GM15510 (cell line): ENCODE measurements at regions not wholly inside any gene's neighbourhood (a gene's known extent, or its start where the extent isn't known, plus 50 kb on each side); places are given as distances from the start of the nearest gene placed in this dataset.

Source experiments
- POLR2A ChIP-seq: IDR thresholded peaks from 3 replicates; pipeline ENCODE4 v1.6.1; 2011; ENCODE audit warnings: borderline replicate concordance; ENCODE audit not compliant: insufficient read length; ENCODE audit errors: extremely low read depth

DNA sequence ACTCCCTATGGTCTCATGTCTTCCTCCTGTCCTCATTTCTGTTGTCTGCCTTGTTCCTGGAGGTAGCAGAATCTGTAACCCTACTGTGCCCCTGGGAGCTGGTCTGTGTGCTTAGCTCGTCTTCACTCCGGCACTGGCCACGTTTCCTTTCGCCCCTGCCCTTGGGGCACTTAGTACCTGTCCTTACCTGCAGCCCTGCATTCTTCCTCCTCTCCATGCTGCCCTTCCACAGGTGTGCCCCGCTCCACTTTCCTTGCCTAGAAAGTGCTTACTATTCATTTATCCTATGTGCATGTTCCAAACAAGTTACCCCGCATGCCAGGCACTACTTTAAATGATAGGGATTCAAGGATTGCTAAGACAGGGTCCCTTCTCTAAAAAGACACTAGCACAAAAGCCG lies 199.9 kb upstream of the ZMIZ1 start:
- no peak for TF ChIP-seq POLR2A

DNA sequence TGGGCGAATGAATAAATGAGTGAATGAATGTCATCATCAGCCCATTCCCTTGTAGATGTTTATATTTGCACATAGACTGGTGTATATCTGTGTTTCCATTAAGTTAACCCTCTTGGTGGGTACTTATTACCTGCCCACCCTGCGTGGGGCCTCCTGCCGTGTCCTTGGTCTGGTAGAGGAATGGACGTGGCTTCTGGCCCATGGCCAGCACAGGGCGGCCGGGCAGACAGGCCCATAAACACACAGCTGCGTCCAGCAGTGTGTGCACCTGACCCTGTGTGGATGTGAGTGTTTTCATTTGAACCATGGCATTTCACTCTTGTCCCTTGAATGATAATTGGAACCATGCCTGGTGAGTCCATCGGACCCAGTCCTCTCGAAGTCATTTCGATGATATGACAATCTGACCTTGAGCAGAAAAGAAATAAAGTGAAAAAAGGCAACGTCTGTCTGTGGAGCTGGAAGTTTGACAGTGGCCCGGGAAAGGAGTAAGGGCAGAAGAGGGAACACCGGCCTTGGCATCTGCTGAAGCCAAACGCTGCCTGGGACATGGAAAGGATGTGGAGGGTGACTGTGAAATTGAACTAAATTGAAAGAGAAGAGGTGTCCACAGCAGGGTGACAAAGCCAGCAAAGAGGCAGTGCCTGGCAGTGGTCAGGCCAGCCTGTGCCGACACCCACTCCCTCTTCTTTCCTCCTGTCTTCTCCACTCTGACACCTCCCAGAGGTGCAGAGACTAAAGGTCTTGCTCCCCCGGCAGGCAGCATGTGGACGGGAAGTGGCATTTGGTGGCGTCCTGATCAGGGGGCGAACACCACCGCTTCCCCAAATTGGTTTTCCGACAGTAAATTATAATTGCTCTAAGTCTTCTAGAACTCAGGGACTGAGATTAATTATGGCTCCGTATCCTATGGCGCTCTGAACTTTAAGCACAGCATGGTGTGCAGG lies 199.0 kb upstream of the ZMIZ1 start:
- TF ChIP-seq POLR2A, result no peak

DNA sequence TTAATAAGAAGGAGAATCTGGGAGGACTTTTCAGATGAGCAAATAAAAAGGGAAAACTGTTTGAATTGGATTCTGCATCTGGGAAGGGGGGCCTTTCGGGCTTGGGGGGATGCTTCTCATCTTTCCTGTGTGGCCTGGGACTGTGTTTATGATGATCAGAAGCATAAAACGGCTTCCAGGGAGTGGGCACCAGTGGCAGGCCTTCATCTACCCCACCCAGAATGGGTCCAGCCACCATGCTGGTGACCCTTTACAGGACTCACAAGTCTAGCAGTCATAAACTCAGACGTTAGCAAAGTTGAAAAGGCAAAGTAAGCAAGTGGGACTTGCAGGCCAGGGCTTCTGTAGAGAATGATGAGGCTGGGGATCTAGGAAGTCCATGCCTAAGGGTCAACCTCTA lies 198.3 kb upstream of the ZMIZ1 start:
- no peak for TF ChIP-seq POLR2A

DNA sequence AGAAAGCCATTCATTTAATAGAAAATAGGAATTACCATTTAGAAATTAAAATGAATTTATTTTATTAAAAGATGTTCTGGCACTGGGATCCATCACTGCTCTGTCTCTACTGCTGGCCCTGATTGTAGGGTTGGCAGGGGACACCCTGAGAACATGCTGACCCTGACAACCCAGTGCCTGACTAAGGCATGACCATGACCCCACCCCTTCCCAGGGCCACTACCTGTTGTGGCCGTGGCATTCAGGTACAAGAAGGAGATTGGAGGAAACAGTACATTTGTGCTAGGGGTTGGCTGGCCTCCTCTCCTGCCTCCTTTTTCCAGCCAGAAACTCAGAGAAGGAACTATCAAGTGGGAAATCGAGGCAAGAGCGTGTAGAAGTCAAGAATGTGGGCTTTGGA lies 197.0 kb upstream of the ZMIZ1 start:
- no peak for TF ChIP-seq POLR2A

DNA sequence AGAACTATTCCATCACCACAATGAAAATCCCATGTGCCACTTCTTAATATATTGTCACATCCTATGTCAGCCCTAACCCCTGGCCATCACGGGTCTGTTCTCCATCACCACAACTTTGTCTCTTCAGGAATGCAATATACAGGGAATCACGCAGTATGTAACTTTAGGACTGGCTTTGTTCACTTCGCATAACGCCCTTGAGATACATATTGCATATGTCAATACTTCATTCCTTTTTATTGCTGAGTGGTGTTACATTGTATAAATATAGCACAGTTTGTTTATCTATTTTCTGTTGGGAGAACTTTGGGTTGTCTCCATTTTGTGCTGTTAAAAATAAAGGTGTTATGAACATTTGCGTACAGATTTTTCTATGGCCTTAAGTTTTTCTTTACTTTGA lies 195.4 kb upstream of the ZMIZ1 start:
- no peak for TF ChIP-seq POLR2A

DNA sequence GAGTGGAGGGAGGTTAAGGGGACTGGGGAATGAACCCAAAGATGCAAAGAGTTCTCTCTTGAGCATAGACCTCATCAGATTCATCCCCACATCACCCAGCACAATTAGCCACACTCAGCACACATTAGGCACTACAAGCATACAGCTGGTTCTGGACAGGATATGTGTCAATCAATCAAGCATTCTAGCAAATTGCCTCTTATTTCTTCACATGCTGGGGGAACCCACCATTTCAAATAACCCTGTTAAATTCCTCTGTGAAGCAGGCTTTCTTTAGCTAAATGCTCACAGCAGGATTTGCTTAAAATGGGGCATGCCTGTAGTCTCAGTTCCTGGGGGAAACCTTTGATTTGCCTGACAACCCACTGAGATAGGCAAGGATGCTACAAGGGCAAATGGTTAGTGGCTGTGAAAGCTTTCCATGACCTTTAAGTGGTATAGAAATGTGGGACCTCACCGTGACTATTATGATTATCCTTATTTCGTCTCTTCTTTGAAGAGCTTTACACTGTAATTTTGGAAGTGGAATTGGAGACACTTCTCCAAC lies 193.4 kb upstream of the ZMIZ1 start:
- TF ChIP-seq POLR2A, result no peak

DNA sequence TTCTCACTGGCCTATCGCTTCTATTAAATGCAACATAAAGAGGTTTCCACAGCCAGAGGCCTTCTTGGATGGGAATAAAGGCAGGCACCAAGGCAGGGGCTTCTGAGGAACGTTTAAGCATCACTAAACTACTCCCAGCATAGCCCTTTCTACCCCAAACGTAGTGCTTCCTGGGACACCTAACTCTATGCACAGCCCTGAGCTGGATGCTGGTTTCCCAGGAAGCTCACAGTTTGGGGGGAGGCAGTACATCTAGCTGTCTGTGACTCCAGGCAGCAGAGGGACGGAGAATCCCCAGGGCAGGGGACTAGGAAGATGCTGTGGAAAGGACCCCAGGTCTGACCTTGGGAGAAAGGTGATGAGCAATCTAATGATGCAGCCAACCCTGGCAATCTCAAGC lies 192.8 kb upstream of the ZMIZ1 start:
- TF ChIP-seq POLR2A, result no peak

DNA sequence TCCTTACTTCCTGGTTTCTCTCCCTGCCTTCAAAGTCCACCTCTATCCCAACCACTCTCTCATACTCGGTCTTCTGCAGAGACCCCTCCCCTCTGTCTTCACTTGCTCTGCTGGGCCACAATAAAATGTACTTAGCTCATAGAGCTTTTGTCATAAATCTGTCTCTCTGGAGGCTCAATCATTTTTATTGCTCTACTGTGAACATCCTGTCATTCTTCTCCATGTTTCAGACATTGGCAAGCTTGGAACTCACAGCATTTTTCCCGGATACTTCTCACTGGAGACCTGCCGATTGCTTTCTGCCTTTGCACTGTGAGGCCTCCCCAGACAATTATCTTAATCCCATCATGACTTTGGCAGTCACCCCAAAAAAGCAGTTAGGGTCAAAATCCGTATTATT lies 192.3 kb upstream of the ZMIZ1 start:
- TF ChIP-seq POLR2A, result no peak

DNA sequence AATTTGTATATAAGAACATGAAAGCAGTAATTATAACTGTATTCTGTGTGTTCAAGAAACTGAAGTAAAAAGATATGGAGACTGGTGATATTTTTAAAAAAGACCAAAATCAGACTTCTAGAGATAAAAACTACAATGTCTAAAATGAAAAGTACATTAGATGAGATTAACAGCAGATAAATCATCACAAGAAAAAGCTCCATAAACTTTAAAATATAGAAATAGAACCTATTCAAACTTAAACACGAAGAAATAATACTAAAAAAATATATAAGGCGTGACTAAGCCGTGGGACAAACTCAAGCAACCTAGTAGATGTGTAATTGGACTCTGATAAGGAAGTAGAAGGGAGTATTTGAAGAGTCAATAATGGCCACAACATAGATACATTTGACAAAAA lies 189.1 kb upstream of the ZMIZ1 start:
- no peak for TF ChIP-seq POLR2A

DNA sequence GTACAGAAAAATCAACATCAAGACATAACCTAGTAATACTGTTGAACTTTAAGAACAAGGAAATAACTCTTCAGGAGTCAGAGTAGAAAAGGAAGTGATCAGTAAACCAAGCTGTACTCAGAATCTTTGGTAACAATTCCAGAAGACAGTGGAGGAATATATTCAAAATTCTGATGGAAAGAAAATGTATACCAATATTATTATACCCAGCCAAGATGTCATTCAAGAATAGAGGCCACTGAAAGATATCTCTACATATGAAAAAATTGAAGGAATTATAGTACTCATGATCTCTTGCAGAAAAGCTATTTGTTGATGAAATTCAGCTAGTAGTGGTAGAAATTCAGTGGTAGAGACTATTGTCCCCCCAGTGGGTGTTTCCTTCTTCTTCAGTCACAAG lies 182.6 kb upstream of the ZMIZ1 start:
- no peak for TF ChIP-seq POLR2A

DNA sequence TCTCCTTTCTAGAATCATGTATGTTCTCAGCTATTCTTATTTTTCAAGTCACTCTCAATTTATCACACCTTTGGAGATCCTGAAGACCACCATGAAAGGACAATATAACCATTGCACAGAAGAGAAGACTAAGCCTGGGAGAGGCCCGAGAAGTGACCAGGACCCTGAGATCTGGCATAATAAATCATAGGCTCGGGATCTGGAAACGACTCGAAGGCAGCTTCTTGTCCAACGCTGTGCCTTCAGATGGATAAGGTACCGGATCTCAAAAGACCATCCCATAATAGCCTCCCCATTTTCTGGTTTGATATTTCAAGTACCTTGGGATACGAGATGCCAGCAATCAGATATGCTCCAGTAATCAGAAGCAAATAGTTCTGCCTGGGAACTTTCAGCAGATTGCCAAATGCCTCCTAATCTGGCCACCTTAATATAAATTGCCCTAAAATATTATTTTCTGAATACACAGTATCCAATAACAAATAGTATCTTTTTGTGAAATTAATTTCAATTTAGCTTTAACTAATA lies 179.2 kb upstream of the ZMIZ1 start:
- TF ChIP-seq POLR2A, result no peak

DNA sequence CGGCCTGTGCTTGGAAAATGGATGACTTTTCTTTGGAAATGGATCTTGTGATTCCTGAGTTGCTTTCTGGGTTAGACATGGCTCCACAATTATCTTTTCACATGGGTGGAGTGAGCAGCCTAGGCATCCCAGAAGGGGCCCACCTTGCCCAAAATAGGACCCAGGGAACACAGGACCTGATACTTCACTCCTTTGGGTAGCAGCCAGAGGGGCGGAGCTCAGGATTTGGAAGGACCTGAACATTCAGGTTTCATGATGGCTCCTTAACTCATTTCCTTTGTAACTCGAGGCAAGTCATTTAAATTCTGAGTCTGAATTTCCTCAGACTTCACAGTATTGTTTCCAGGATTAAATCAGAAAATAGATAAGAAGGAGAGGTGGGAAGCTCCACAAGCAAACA lies 178.3 kb upstream of the ZMIZ1 start:
- TF ChIP-seq POLR2A, result no peak

DNA sequence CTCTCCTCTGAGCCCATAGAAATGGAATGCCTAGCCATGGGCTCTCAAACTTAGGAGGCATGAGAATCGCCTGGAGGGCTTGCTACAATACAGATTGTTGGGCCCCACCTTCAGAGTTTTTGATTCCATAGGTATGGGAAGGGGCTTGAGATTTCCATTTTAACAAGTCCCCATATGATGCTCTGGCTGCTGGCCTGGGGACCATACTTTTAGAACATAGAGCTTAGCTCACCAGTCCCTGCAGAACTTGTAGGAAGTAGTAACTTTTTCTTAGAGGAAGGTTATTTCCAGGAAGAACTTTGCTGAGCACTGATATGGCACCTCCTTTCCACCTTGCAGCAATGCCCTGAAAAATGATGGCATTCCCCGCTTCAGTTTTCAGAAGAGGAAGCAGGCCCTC lies 177.0 kb upstream of the ZMIZ1 start:
- no peak for TF ChIP-seq POLR2A

DNA sequence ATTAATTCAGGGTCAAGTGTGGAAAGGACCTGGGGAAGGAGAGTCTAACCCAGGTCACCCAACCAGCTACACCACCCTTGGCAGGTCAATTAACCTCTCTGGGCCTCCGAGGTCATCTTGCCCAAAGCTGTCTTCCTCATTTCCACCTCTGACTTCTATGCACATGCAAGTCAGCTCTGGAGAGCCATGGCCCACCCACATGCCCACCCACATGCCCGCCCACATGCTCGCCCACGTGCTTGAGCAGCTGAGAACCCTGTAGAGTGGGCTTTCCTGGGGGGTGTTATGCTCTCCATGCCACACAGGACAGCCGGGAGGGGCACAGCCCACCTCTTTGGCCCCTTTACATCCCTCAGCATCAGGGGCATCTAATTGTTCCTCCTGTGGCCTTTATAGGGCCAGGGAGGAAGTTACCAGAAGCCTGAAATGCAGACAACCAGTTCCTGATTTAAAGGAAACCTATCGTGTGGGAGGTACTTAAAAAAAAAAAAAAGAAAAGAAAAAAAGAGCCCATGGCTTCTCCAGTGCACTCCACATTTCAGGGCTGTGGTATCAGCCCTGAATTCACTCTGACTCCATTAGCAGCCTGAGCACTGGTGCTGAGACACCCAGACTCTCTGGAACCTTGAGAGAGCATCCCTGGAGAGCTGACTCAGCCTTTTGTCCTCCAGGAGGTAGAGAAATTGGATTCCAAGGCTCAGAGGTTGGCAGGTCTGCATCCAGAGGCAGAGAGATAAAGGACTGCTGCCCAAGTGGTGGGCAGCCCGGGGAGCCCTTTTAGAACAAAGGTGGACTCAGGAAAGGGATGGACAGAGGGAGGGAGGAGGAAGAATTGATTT lies 176.2 kb upstream of the ZMIZ1 start:
- no peak for TF ChIP-seq POLR2A

DNA sequence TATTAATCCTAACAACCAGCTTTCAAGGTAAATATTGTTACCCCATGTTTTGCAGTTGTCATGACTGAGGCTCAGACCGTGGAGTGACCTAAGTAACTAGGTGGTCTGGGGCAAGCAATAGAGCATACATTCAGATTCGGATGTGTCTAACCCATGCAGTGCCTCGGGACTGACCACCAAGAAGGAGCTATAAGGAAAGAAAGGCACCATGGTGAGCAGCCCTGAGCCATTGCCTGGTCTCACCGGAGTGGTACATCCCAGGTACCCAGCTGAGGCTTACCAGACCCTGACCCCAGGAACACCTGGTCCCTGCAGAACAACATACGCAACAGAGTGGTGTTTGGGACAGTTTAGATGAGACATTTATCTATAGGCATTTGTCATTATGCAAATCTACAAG lies 175.5 kb upstream of the ZMIZ1 start:
- TF ChIP-seq POLR2A, result no peak
